ENCODE measurements at regions not wholly inside any gene's neighbourhood (a gene's known extent, or its start where the extent isn't known, plus 50 kb on each side); places are given as distances from the start of the nearest gene placed in this dataset.
"Not testable (repeated sequence)": the region's sequence is repeated elsewhere in the genome, so short reads cannot be mapped to it uniquely, and the experiment has no call there.

DNA sequence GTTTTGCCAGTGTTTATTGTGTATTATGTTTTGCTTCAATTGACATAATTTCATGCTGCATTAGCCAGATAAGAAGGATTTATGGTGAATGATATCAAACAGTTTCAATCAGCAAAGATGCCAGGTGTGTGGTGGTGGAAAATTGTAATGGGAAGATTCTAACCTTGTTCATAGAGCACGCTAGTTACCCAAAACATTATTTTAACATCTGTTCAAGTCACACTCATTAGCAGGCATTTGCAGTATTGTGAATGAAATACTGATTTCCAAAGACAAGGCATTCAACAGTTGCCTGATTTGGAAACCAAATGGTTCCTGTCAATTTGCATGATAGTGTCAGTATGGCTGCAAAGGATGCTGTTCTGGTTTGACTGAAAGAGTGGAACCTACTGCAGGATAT lies 129.7 kb downstream of the EPC1 start:
- no peak for DNase-seq (ENCODE audit: low read depth)

DNA sequence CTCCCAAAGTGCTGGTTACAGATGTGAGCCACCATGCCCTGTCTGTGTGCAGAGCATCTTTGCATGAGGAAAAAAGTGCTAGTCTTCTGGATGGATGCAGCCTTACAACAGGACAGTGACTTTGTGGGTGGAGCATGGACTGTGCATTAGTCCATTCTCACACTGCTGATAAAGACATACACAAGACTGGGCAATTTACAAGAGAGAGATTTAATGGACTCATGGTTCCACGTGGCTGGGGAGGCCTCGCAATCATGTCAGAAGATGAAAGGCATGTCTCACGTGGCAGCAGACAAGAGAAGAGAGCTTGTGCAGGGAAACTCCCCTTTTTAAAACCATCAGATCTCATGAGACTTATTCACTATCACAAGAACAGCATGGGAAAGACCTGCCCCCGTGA lies 133.1 kb downstream of the EPC1 start:
- DNase-seq (ENCODE audit: low read depth), result not testable (repeated sequence)

DNA sequence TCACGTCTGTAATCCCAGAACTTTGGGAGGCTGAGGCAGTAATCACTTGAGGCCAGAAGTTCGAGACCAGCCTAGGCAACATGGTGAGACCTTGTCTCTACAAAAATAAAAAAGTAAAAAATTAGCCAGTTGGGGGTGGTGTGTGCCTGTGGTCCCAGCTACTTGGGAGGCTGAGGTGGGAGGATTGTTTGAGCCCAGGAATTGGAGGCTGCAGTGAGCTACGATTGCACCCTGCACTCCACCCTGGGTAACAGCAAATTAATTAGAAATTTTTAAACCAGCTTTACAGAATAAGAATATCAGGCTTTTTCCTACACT lies 136.0 kb downstream of the EPC1 start:
- no peak for DNase-seq (ENCODE audit: low read depth)

DNA sequence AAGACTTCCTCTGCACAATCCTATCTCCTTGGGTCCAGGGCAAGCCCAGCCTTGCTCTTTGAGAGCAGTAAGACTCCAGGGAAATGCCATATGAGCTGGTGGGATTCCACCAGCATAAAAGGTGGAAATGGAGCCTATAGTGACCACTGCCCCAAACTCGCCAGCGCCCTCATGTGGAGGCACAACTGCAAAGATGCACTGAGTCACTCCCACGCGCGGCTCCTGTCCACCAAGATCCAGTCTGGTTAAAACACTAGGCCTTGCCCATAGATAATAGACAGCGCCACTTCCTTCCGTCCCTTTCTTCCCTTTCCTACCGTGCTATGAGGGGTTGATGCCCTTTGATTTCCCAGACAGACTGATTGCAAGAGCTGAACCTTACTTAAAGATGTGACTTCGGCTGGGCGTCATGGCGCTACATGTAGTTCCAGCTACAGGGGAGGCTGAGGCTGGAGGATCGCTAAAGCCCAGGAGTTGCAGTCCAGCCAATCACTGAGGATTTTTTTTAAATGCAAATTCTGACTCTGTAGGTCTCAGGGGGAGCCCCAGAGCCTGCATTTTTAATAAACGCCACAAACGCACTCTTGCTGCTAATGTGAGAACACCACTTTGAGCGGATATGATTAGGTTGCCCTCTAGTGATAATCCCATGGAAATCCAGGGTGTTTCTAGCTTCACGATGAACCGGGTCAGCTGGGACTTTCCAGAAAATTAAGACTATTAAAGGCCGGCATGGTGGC lies 136.5 kb downstream of the EPC1 start:
- DNase-seq (ENCODE audit: low read depth), result no peak

DNA sequence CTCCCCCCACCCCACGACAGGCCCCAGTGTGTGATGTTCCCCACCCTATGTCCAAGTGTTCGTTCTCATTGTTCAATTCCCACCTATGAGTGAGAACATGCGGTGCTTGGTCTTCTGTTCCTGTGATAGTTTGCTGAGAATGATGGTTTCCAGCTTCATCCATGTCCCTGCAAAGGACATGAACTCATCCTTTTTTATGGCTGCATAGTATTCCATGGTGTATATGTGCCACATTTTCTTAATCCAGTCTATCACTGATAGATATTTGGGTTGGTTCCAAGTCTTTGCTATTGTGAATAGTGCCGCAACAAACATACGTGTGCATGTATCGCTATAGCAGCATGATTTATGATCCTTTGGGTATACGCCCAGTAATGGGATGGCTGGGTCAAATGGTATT lies 139.0 kb downstream of the EPC1 start:
- DNase-seq (ENCODE audit: low read depth), result not testable (repeated sequence)

DNA sequence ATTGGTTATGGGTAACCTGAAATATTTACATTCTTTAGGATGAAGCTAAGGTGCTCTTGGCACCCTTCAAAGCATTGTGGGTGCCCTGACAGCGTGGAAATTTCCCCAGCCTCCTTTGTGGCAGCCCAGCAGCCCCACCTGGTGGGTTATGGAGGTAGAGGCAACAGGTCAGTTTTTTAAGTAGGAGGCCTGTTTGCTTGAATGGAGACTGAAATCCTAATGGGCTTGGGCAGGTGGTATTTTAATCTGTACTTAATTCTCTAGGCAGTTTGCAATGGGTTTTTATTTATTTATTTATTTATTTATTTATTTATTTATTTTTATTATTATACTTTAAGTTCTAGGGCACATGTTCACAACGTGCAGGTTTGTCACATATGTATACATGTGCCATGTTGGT lies 139.4 kb downstream of the EPC1 start:
- no peak for DNase-seq (ENCODE audit: low read depth)

DNA sequence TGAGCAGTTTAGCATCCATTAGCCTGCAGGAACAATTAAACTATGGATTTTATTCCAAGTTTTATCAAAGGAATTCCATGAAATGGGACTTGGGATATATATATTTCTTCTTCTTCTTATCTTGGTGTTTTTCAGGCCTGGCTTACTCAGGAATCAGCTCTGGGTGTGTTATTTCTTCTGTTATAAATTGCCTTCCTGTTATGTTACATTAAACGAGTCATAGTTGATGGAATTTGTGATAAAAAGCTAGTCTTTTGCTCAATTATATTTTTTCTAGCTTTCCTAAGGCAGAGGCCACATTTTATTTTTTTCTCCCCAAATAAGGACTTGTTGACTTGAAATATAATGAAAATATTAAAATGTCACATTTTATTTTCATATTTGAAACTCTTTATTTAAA lies 141.3 kb downstream of the EPC1 start:
- DNase-seq (ENCODE audit: low read depth), result no peak

DNA sequence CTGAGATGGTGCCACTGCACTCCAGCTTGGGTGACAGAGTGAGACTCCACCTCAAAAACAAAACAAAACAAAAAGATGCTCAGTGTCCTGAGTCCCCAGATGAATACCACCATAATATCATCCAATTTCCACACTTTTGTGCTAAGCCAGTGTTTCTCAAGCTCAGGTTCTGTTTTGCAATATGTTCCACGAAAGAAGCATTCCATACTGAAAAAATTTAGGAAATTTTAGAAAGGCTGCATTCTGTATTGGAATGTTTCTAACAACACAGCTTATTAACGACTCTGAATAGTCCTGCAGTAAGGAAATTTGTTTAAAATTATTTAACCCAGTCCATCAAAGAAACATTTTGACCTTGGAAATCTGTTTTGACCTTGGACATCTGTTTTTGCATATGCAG lies 142.4 kb downstream of the EPC1 start:
- DNase-seq (ENCODE audit: low read depth), result no peak

DNA sequence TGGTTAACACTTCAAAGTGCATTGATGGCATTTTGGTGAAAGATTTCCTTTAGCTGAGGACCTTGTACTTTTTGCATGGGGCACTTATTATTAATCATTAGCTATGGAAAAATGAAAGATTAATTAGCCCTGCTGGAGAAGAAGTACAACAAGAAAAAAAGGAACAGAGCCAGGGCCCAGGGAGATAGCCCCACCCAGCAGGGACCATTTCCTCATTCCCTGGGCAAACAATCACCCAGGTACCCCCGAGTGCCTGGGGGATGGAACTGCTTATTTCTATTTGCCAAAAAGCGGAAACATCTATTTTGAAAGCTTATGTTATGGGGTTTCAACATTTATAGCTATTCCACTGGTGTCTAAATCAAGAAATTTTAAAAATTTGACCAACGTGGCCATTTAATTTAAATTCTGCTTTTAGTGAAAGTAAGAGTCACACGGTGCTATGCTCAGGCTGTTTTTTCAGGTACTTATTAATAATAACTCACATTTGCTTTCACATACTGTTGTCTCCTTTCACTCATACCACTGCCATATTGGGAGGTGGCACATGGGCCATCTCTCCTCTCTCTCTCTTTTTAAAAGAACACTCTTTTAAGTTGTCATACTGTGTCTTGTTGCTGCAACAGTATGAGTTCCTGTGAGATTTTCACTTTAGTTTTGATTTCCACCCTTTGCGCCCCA lies 143.6 kb upstream of the KIF5B start:
- no peak for DNase-seq (ENCODE audit: low read depth)

DNA sequence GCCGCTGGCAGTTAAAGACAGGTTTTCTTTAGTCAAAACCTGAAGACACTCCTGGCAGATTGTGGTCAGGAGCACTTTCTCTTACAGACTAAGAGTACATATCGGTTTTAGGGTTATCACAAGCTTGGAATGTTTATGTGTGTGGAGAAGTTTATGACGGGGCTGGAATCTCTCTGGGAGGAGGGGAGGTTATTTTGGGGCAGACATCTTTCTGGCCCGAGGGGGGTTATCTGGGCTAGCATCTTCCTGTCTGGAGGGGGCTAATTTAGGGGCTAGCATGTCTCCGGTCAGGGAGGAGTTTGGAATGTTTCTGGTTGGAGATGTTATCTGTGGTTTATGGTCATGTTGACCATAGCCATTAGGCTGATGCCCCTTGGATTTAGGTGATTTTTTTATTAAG lies 141.2 kb upstream of the KIF5B start:
- no peak for DNase-seq (ENCODE audit: low read depth)

DNA sequence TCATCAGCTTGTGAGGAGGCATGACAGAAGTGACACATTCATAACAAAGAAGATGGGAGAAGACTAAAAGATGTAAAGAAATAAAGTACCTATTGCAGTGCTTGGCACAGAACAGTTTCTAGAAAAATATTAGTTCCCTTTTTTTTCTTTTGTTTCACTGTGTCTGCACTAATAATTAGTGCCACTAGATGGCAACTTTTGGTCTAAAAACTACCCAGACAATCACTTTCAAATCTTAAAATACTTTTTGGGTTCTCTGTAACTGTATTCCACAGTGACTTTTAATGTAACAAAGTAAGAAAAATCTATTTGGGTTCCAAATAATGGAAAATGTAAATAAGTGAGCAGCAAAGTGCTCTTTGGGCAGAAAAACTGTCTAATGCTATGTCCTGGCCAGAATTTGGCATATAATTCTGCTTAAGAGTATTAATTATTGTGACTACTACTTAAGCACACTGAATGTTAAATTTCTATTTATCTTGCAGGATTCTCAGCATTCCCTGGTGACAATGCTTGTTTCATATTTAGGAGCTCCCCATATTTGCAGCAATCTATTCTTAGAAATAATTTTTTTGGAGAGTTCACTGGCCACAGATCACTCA lies 134.8 kb upstream of the KIF5B start:
- DNase-seq (ENCODE audit: low read depth), result peak; percentile 51

DNA sequence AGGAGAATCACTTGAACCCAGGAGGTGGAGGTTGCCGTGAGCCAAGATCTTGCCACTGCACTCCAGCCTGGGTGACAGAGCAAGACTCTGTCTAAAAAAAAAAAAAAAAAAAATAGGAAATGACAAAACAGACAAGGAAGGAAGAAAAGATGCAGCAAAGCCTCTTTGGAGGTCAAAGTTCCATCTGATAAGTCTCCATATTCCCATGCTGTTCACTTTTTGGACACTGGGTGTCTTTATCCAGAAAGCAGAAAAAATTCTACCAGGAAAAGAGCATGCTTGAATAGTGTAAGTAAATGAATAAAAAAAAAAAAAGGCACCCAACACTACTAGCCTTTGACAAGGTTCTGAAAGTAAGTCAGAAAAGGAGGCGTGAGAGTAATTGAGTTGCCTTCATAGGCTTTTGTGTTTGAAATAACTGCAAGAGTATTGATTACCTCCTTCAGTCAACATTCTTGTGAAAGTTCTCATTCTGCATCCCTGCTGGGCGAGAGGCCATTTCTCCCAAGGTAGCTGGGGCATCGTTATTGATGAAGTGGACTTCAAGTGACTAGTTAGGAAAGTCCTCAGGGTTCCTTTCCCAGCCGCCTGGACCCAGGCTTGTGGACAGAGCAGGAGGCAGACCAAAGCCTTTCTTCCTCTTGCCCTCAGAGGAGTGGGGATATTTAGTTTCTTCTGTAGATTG lies 133.3 kb upstream of the KIF5B start:
- no peak for DNase-seq (ENCODE audit: low read depth)

DNA sequence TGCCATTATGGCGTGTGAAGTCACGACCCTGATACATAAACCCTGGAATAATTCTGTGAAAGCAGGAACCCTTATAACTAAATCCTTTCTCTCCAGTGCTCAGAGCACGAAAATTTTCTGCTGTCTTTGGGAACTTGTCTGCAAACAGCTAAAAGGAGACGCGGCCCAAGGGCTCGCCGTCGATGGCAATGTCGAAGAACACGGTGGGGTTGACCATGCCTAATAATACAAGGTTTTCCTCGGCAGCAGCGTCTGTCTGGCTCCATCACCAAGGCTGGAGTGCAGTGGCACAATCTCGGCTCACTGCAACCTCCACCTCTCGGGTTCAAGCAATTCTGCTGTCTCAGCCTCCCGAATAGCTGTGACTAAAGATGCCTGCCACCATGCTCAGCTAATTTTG lies 132.4 kb upstream of the KIF5B start:
- not testable (repeated sequence) for DNase-seq (ENCODE audit: low read depth)

DNA sequence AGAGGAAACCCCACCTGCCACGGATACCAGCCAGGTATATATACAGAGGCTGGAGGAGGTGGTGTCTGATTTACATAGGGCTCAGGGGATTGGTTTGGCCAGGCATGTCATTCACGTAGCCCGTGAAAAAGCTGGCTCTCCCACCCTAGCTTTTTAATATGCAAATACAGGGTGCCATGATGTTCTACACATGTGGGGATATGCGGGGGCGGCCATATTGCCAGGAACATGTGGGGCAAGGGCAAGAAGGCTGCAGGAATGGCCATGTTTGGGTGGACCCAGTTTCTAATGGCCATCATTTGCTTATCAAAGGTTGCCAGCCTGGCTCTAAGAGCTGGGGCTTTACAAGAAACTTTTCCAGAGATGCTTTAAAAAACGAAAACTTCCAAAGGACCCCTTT lies 131.5 kb upstream of the KIF5B start:
- DNase-seq (ENCODE audit: low read depth), result no peak

DNA sequence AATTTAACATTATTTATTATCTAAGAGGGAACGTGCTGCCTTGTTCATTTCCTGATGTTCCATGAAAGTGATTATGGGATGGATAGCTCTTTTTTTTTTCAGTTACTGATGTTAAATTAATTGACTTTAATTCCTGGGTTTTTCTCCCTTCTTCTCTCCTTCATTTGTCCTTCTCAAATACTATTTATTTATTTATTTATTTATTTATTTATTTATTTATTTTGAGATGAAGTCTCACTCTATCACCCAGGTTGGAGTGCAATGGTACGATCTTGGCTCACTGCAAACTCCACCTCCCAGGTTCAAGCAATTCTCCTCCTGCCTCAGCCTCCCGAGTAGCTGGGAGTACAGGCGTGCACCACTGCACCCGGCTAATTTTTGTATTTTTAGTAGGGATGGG lies 127.4 kb upstream of the KIF5B start:
- DNase-seq (ENCODE audit: low read depth), result not testable (repeated sequence)

DNA sequence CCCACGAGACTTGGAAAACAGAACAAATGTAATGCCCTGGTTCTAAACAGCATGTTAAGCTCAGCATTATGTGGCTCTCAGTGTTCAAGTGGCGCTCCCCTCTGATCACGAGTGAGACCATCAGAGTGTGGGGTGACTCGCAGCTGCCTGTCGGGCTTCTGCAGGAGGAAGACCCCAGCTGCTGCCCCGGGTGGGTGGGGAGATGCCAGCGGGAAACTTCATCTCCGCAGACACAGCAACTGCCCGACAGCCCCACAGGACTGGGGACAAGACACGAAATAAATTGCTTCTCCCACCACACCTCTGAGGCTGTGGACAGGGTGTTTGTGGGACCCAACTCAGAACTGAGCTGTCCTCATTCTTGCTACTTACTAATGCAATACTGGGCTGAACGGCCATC lies 126.3 kb upstream of the KIF5B start:
- no peak for DNase-seq (ENCODE audit: low read depth)

DNA sequence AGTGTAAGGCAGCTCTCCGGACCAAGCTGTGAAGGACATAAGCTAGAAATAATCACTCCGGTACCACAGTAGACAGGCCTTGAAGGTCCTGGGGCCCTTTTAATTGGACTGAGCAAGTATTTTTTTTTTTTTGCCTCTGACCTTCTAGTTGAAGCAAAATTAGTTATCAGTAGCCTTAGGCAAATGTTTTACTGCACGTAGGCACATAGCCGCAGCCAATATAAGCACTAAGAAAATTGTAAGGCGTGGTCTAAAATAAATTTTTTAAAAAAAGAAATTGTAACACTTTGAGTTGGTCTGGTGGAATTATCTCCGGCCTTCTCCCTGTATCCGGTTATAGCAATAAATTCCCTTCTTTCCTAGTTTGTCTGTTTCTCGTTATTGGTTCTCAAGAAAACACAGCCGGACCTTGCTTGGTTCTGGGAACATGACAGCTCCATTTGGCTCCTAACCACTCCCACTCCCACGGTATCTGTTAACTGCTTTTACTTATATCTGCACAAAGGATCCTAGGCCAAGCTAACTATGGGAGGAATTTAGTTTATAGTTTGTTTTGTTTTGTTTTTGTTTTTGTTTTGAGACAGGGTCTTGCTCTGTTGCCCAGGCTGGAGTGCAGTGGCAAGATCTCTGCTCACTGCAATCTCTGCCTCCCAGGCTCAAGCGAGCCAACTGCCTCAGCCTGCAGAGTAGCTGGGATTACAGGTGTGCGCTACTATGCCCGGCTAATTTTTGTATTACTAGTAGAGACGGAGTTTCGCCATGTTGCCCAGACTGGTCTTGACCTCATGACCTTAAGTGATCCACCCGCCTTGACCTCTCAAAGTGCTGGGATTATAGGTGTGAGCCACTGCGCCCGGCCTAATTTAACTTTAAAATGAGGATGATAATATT lies 124.4 kb upstream of the KIF5B start:
- DNase-seq (ENCODE audit: low read depth), result no peak

DNA sequence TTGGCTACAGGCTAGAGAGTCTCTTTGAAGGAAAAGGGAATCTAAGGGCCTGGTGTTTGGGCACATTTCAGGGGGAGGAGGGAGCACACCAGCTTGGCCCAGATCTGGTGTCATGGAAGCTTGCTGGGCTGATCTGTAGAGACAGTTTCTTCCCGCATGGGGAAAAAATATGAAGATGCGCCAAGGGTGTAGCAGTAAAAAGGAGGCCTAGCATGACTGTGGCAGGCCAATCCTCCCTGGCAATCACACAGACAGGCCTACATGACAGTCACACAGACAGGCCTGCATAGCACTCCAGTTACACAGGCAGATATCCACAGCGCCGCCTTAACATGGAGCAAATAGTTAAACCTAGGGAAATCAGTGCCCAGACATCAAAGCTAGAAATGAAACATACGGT lies 123.6 kb upstream of the KIF5B start:
- DNase-seq (ENCODE audit: low read depth), result no peak

DNA sequence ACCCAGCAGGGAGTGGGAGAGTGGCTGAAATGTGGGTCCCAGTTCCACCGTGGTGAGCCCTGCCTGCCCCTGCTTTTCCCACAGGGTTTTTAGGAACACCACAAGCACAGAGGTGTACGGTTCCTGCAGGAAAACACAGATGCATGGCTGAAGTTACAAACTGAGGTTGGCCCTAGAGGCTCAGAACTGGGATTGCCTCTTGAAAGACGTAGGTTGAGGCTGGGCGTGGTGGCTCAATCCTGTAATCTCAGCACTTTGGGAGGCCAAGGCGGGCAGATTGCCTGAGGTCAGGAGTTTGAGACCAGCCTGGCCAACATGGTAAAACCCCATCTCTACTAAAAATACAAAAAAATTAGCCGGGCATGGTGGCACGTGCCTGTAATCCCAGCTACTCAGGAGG lies 121.4 kb upstream of the KIF5B start:
- not testable (repeated sequence) for DNase-seq (ENCODE audit: low read depth)

DNA sequence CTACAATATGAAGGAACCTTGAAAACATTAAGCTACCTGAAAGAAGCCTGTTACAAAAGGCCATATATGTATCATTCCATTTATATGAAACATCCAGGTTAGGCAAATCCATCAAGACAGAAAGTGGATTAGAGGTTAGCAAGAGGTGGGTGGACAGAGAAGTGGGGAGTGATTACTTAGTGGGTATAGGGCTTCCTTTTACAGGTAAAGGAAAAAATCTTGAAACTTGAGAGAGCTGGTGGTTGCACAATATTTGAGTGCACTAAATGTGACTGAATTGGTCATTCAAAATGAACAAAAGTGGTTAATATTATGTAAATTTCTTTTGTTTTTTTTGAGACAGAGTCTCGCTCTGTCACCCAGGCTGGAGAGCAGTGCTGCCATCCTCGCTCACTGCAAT lies 119.4 kb upstream of the KIF5B start:
- DNase-seq (ENCODE audit: low read depth), result no peak

DNA sequence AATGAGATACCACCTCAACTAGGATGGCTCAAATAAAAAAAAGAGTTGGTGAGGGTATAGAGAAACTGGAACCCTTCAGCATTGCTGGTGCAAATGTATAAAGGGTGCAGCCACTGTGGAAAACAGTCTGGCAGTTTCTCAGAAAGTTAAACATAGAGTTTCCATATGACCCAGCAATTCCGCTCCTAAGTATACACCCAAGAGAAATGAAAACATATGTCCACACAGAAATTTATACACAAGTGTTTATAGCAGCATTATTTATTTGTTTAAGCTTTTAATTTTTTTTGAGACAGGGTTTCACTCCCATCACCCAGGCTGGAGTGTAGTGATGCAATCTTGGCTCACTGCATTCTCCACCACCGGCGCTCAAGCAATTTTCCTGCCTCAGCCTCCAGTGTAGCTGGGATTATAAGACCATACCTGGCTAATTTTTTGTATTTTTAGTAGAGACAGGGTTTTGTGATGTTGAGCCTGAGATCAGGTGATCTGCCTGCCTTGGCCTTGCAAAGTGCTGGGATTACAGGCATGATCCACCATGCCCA lies 118.2 kb upstream of the KIF5B start:
- no peak for DNase-seq (ENCODE audit: low read depth)

DNA sequence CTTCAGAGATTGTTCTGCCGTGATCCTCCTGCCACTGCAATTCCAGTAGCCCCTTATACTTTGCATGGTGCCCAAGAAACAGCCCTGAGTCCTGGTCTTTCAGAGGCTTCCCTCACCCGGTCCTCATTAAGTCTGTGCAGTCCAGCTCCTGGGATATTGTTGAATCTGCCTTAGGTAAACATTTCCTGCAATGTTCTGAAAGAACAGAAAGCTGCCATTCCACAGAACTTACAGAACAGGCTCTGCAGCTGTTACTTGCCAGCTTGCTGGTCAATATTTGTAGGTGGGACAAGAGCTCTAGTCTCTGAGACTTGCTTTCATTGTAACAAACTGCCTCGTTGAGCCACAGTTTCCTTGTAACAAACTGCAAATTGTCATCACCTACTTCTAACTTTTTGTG lies 115.0 kb upstream of the KIF5B start:
- DNase-seq (ENCODE audit: low read depth), result no peak

Measured in forelimb muscle (tissue), 1 donor.